SK-N-SH (cell line): ENCODE measurements at regions not wholly inside any gene's neighbourhood (a gene's known extent, or its start where the extent isn't known, plus 50 kb on each side); places are given as distances from the start of the nearest gene placed in this dataset.
A peak's percentile ranks its signal among the peaks of the same experiment; 100 is the strongest.

Experiments used
- CTCF ChIA-PET: fragments of 300-600, 350-600 bp; formaldehyde crosslinking; extraction: SDS; loops from one replicate; lab custom pipeline; 2021; lab: Yijun Ruan, JAX
- POLR2A ChIA-PET: fragments of 350-600 bp; sonication (Branson Sonifier 250); formaldehyde crosslinking; extraction: SDS; loops from one replicate; lab custom pipeline; 2020; ENCODE audit warnings: antibody characterized with exemption, inconsistent platforms; lab: Yijun Ruan, JAX
- DNase-seq: peaks from one replicate; pipeline ENCODE4 v3.0.0; 2012
- H2AFZ ChIP-seq: fragments of 200-600 bp; sonication (generic); 2 replicates; pipeline ENCODE4 v1.8.1; 2016; ENCODE audit warnings: antibody characterized with exemption, mild to moderate bottlenecking, low read depth
- H3F3A ChIP-seq: fragments of 200-600 bp; sonication (generic); replicated peaks from 2 replicates; pipeline ENCODE3; 2016; ENCODE audit warnings: antibody characterized with exemption, mild to moderate bottlenecking; ENCODE audit not compliant: insufficient read depth
- H3K27ac ChIP-seq, 2 experiments: fragments of 200-500 bp in 1 of 2; fragments of 200-600 bp in 1 of 2; sonication (Bioruptor generic) in 1 of 2; sonication (generic), shearing (Covaris generic) in 1 of 2; 2 replicates each; pipeline versions ENCODE4 v1.5.1 to v1.6.1; 2014 to 2016; ENCODE audit warnings: low read depth in 2 of 2, inconsistent platforms in 1 of 2, low read length in 1 of 2, mild to moderate bottlenecking in 1 of 2, mixed read lengths in 1 of 2
- H3K27me3 ChIP-seq: fragments of 200-600 bp; sonication (generic), shearing (Covaris generic); 2 replicates; pipeline ENCODE4 v1.6.1; 2016; ENCODE audit warnings: mixed run types; ENCODE audit not compliant: insufficient read depth
- H3K36me3 ChIP-seq, 2 experiments: fragments of 200-500 bp in 1 of 2; fragments of 200-600 bp in 1 of 2; sonication (Bioruptor generic) in 1 of 2; sonication (generic) in 1 of 2; replicated peaks in 1 of 2; 2 replicates each; pipeline versions ENCODE3 to v1.5.1; 2014 to 2016; ENCODE audit warnings: low read length in 1 of 2, mild to moderate bottlenecking in 1 of 2; ENCODE audit not compliant: insufficient read depth in 2 of 2, control insufficient read depth in 1 of 2
- H3K4me1 ChIP-seq, 2 experiments: fragments of 200-500 bp in 1 of 2; fragments of 200-600 bp in 1 of 2; sonication (Bioruptor generic) in 1 of 2; sonication (generic), shearing (Covaris generic) in 1 of 2; 2 replicates each; pipeline versions ENCODE4 v1.5.1 to v1.6.1; 2014 to 2016; ENCODE audit warnings: low read depth in 1 of 2, low read length in 1 of 2, mixed run types in 1 of 2; ENCODE audit not compliant: insufficient read depth in 2 of 2, control insufficient read depth in 1 of 2
- H3K4me2 ChIP-seq: fragments of 200-600 bp; sonication (generic), shearing (Covaris generic); 2 replicates; pipeline ENCODE4 v1.6.1; 2017; ENCODE audit warnings: mixed run types
- H3K4me3 ChIP-seq, 2 experiments: fragments of 200-500 bp in 1 of 2; fragments of 200-600 bp in 1 of 2; sonication (Bioruptor generic) in 1 of 2; sonication (generic), shearing (Covaris generic) in 1 of 2; 2 replicates each; pipeline versions ENCODE4 v1.5.1 to v1.8.1; 2014 to 2016; ENCODE audit warnings: low read depth in 2 of 2, inconsistent platforms in 1 of 2, low read length in 1 of 2, mild to moderate bottlenecking in 1 of 2, mixed read lengths in 1 of 2, moderate library complexity in 1 of 2
- H3K79me2 ChIP-seq: fragments of 200-600 bp; sonication (generic); 2 replicates; pipeline ENCODE4 v1.8.1; 2017; ENCODE audit warnings: mild to moderate bottlenecking; ENCODE audit not compliant: insufficient read depth
- H3K9ac ChIP-seq: fragments of 200-600 bp; sonication (generic); 2 replicates; pipeline ENCODE4 v1.6.1; 2017; ENCODE audit warnings: mixed run types
- H3K9me2 ChIP-seq: fragments of 200-600 bp; sonication (generic); 2 replicates; pipeline ENCODE4 v1.6.1; 2017; ENCODE audit warnings: mixed run types
- H3K9me3 ChIP-seq: fragments of 200-600 bp; sonication (generic); 2 replicates; pipeline ENCODE4 v1.6.1; 2017; ENCODE audit warnings: mixed run types, mild to moderate bottlenecking, moderate library complexity
- H4K20me1 ChIP-seq: fragments of 200-600 bp; sonication (generic); 2 replicates; pipeline ENCODE4 v1.6.1; 2017; ENCODE audit warnings: mild to moderate bottlenecking, mixed run types; ENCODE audit not compliant: insufficient read depth
- CHD2 ChIP-seq: fragments of 150-350 bp; IDR thresholded peaks from 2 replicates; pipeline ENCODE4 v1.6.1; 2018; ENCODE audit warnings: low read length; ENCODE audit not compliant: partially characterized antibody
- EP300 ChIP-seq, 2 experiments: IDR thresholded peaks; 2 replicates each; pipeline versions ENCODE4 v1.4.0 to v1.6.1; 2012; ENCODE audit warnings: borderline replicate concordance in 1 of 2, low read depth in 1 of 2, low read length in 1 of 2
- FOXJ3 ChIP-seq: sonication (generic); formaldehyde crosslinking; IDR thresholded peaks from 2 replicates; pipeline ENCODE4 v1.5.1; 2020; ENCODE audit warnings: mild to moderate bottlenecking, missing genetic modification reagents
- FOXM1 ChIP-seq: IDR thresholded peaks from 2 replicates; pipeline ENCODE4 v1.4.0; 2012; ENCODE audit warnings: low read depth, mild to moderate bottlenecking
- GABPA ChIP-seq: IDR thresholded peaks from 2 replicates; pipeline ENCODE4 v1.4.0; 2012; ENCODE audit warnings: low read depth, mild to moderate bottlenecking
- JUND ChIP-seq: IDR thresholded peaks from 2 replicates; pipeline ENCODE4 v1.4.0; 2012
- MEF2A ChIP-seq: IDR thresholded peaks from 2 replicates; pipeline ENCODE4 v1.4.0; 2012; ENCODE audit warnings: low read depth, borderline replicate concordance
- MXI1 ChIP-seq: IDR thresholded peaks from 2 replicates; pipeline ENCODE4 v1.6.1; 2012; ENCODE audit warnings: mild to moderate bottlenecking, low read depth, low read length, improper control_type of control experiment
- NRF1 ChIP-seq: IDR thresholded peaks from 2 replicates; pipeline ENCODE4 v1.6.1; 2012; ENCODE audit warnings: low read depth, mild to moderate bottlenecking, low read length
- RAD21 ChIP-seq: IDR thresholded peaks from 2 replicates; pipeline ENCODE4 v1.6.1; 2012; ENCODE audit warnings: mild to moderate bottlenecking, low read length
- RCOR1 ChIP-seq: fragments of 150-350 bp; IDR thresholded peaks from 2 replicates; pipeline ENCODE4 v1.6.1; 2017; ENCODE audit warnings: antibody characterized with exemption, low read length
- RFX5 ChIP-seq: IDR thresholded peaks from 2 replicates; pipeline ENCODE4 v1.6.1; 2012; ENCODE audit warnings: mild to moderate bottlenecking, improper control_type of control experiment, low read length
- RXRA ChIP-seq: IDR thresholded peaks from 2 replicates; pipeline ENCODE4 v1.4.0; 2012; ENCODE audit warnings: low read depth, mild to moderate bottlenecking, borderline replicate concordance
- TAF1 ChIP-seq: IDR thresholded peaks from 2 replicates; pipeline ENCODE4 v1.6.1; 2012; ENCODE audit warnings: low read depth, mild to moderate bottlenecking, low read length, moderate library complexity, borderline replicate concordance
- USF1 ChIP-seq: IDR thresholded peaks from 2 replicates; pipeline ENCODE4 v1.4.0; 2012; ENCODE audit warnings: low read depth, borderline replicate concordance
- YY1 ChIP-seq: IDR thresholded peaks from 2 replicates; pipeline ENCODE4 v1.4.0; 2012; ENCODE audit warnings: low read depth, mild to moderate bottlenecking
- WGBS: methylation state at CpG from one replicate; pipeline ENCODE4 v1.1.6; 2017; ENCODE audit warnings: low lambda C conversion rate; 5-methylcytosine and 5-hydroxymethylcytosine counted together
- TF ChIP-seq, protein P1 (sequence below): fragments of 200-600 bp; sonication (generic); IDR thresholded peaks from 2 replicates; pipeline ENCODE4 v1.6.1; 2017; ENCODE audit warnings: antibody characterized with exemption, mild to moderate bottlenecking, moderate library complexity
- TF ChIP-seq, protein P2 (sequence below): IDR thresholded peaks from 2 replicates; pipeline ENCODE4 v1.6.1; 2012; ENCODE audit warnings: mild to moderate bottlenecking, low read depth, low read length, moderate library complexity
- TF ChIP-seq, protein P3 (sequence below): IDR thresholded peaks from 2 replicates; pipeline ENCODE4 v1.4.0; 2012; ENCODE audit warnings: low read depth

- TF ChIP-seq MXI1: no peak
- no peak for TF ChIP-seq FOXM1
- no peak for TF ChIP-seq USF1
- TF ChIP-seq RAD21: no peak
These were observed 78.4 kb downstream of the OLIG3 start (continued) for GRCh38 chr6:137415834-137416190.

DNA sequence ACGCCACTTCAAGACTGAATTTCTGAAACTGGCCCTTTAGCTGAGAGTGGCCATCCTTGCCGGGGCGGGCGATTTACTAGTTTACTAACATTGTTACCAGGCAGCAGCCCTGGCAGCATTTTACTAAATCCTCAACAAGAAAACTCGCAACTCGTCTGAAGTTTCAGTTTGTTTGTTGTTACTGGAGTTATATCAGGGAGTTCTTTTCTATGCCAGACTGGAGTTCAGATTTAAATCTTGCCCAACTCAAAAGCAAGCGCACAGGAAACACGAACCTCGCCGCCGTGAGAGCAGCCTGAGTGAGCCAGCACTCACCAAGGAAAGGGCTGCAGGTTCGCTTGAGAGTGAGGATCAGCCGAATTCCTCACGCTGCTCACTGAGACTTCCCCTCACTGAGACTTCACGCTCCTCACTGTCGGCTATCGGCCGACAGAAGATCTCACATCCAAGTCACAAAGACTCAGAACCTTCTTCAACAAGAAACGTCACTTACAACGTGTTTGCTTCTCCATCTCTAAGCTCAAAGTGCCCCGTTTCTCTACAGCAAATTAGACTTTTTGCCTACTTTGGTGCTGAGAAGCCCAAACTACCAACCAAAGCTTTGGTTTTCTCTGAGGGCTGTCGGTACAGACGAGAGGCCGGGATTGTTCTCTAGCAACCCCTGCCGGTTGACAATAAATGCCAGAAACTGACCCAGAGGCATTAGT, 78.9 kb downstream of the OLIG3 start:
- Histone ChIP-seq H3K4me2 (peak overlapping the region; percentile 50), H3K9me3 (no peaks in the 10 kb centered on the region), H3F3A (no peaks in the 10 kb centered on the region), H3K79me2 (no peaks in the 10 kb centered on the region), H3K27me3 (no peaks in the 10 kb centered on the region; the same call in 1 of the 2 replicates), H4K20me1 (no peaks in the 10 kb centered on the region), H3K4me1 (no peaks in the 10 kb centered on the region; a peak in 1 of 4 replicates), H2AFZ (0 out of 2 replicates have a peak overlapping the region, but pooled peaks have one; percentile 41), H3K9ac (no peak overlapping the region), H3K9me2 (no peaks in the 10 kb centered on the region), H3K4me3 (peak overlapping the region in 1 of 2 experiments; percentile 48; a peak in 3 of 4 replicates), H3K27ac (no peak overlapping the region), H3K36me3 (no peaks in the 10 kb centered on the region)
- POLR2A ChIA-PET: interaction anchor here (0.5 kb wide), 1 partner anchor 433 kb away, joined by 4 read pairs; no protein-coding TSS in a partner anchor
- WGBS: 31% methylated on average over 24 of the region's 25 CpGs
- peak; percentile 12 for DNase-seq
- CTCF ChIA-PET: interaction anchor here (0.6 kb wide), 2 partner anchors 8 to 760 kb away, joined by 4 read pairs; no protein-coding TSS in a partner anchor
- TF ChIP-seq FOXM1 (no peak), TAF1 (no peak), RAD21 (peak; percentile 28; the same call in 1 of the 2 replicates)
- TF ChIP-seq, protein P1, sequence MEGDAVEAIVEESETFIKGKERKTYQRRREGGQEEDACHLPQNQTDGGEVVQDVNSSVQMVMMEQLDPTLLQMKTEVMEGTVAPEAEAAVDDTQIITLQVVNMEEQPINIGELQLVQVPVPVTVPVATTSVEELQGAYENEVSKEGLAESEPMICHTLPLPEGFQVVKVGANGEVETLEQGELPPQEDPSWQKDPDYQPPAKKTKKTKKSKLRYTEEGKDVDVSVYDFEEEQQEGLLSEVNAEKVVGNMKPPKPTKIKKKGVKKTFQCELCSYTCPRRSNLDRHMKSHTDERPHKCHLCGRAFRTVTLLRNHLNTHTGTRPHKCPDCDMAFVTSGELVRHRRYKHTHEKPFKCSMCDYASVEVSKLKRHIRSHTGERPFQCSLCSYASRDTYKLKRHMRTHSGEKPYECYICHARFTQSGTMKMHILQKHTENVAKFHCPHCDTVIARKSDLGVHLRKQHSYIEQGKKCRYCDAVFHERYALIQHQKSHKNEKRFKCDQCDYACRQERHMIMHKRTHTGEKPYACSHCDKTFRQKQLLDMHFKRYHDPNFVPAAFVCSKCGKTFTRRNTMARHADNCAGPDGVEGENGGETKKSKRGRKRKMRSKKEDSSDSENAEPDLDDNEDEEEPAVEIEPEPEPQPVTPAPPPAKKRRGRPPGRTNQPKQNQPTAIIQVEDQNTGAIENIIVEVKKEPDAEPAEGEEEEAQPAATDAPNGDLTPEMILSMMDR: peak; percentile 44; the same call in 1 of the 2 replicates

GRCh38 chr6:137414599-137414998, 79.6 kb downstream of the OLIG3 start:
- H2AFZ ChIP-seq: no peak overlapping the region
- TF ChIP-seq EP300 (IDR thresholded peaks at IDR 0.05; ENCODE audit: borderline replicate concordance in 1 of 2, low read depth in 1 of 2, low read length in 1 of 2): no peak
- TF ChIP-seq FOXJ3: no peak
- no peak for TF ChIP-seq MEF2A
- no peak for TF ChIP-seq RCOR1
- no peak for TF ChIP-seq JUND
- TF ChIP-seq, protein P2, sequence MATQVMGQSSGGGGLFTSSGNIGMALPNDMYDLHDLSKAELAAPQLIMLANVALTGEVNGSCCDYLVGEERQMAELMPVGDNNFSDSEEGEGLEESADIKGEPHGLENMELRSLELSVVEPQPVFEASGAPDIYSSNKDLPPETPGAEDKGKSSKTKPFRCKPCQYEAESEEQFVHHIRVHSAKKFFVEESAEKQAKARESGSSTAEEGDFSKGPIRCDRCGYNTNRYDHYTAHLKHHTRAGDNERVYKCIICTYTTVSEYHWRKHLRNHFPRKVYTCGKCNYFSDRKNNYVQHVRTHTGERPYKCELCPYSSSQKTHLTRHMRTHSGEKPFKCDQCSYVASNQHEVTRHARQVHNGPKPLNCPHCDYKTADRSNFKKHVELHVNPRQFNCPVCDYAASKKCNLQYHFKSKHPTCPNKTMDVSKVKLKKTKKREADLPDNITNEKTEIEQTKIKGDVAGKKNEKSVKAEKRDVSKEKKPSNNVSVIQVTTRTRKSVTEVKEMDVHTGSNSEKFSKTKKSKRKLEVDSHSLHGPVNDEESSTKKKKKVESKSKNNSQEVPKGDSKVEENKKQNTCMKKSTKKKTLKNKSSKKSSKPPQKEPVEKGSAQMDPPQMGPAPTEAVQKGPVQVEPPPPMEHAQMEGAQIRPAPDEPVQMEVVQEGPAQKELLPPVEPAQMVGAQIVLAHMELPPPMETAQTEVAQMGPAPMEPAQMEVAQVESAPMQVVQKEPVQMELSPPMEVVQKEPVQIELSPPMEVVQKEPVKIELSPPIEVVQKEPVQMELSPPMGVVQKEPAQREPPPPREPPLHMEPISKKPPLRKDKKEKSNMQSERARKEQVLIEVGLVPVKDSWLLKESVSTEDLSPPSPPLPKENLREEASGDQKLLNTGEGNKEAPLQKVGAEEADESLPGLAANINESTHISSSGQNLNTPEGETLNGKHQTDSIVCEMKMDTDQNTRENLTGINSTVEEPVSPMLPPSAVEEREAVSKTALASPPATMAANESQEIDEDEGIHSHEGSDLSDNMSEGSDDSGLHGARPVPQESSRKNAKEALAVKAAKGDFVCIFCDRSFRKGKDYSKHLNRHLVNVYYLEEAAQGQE: no peak
- TF ChIP-seq NRF1: no peak
- TF ChIP-seq CHD2: no peak
- TF ChIP-seq RXRA: no peak
- TF ChIP-seq, protein P3, sequence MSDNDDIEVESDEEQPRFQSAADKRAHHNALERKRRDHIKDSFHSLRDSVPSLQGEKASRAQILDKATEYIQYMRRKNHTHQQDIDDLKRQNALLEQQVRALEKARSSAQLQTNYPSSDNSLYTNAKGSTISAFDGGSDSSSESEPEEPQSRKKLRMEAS: no peak
- no peak for TF ChIP-seq RFX5
- no peak for TF ChIP-seq YY1
- no peak for TF ChIP-seq GABPA

More at GRCh38 chr6:137414599-137414998, 79.6 kb downstream of the OLIG3 start:
- ChIA-PET POLR2A (no interaction called here), CTCF (interaction anchor here (0.7 kb wide), 1 partner anchor 1073 kb away, joined by 3 read pairs; no protein-coding TSS in a partner anchor)
- Histone ChIP-seq H4K20me1 (no peaks in the 10 kb centered on the region), H3K79me2 (no peaks in the 10 kb centered on the region), H3K27ac (no peak overlapping the region), H3K9ac (no peak overlapping the region), H3F3A (no peaks in the 10 kb centered on the region), H3K4me2 (no peak overlapping the region), H3K9me3 (no peaks in the 10 kb centered on the region), H3K27me3 (no peaks in the 10 kb centered on the region; the same call in 1 of the 2 replicates), H3K4me1 (no peaks in the 10 kb centered on the region; a peak in 1 of 4 replicates), H3K36me3 (no peaks in the 10 kb centered on the region), H3K4me3 (no peak overlapping the region), H3K9me2 (no peaks in the 10 kb centered on the region)
- DNase-seq: no peak
- 21% methylated on average over 7 of the region's 7 CpGs for WGBS
